ENCODE measurements at regions not wholly inside any gene's neighbourhood (a gene's known extent, or its start where the extent isn't known, plus 50 kb on each side); places are given as distances from the start of the nearest gene placed in this dataset.

- TF ChIP-seq CTCF (conservative IDR thresholded peaks at IDR 0.05; ENCODE audit: low read depth, low read length) (no peak), EZH2 (IDR thresholded peaks at IDR 0.05; ENCODE audit: borderline replicate concordance, low read depth, low read length, poor library complexity, severe bottlenecking) (no peak)
Observed at GRCh38 chr2:226408141-226408540, 391.5 kb downstream of the IRS1 start.

Measured in A673 (cell line).